ENCODE measurements at regions not wholly inside any gene's neighbourhood (a gene's known extent, or its start where the extent isn't known, plus 50 kb on each side); places are given as distances from the start of the nearest gene placed in this dataset.

- TF ChIP-seq CTCF (IDR thresholded peaks at IDR 0.05), result no peak
- TF ChIP-seq EZH2 (IDR thresholded peaks at IDR 0.05; ENCODE audit: borderline replicate concordance, insufficient read depth, low read depth, low read length, poor library complexity, severe bottlenecking), result no peak
- Histone ChIP-seq H3K9ac (ENCODE audit: low read length) (no peak overlapping the region), H4K20me1 (ENCODE audit: control insufficient read depth, insufficient read depth, low read length, poor library complexity, severe bottlenecking) (no peaks in the 10 kb centered on the region), H3K27me3 (replicated peaks in 1 of 4; ENCODE audit: control extremely low read depth in 1 of 4, control insufficient read depth in 3 of 4, insufficient read depth in 4 of 4, low read length in 3 of 4) (no peaks in the 10 kb centered on the region), H3K79me2 (ENCODE audit: control insufficient read depth, insufficient read depth, low read length) (no peaks in the 10 kb centered on the region), H3K4me2 (replicated peaks; ENCODE audit: low read depth, low read length, poor library complexity, severe bottlenecking) (no peak overlapping the region), H2AFZ (ENCODE audit: insufficient read depth, low read depth, low read length, poor library complexity, severe bottlenecking) (no peak overlapping the region), H3K36me3 (replicated peaks in 1 of 2; ENCODE audit: control extremely low read depth in 1 of 2, control insufficient read depth in 1 of 2, extremely low read depth in 1 of 2, insufficient read depth in 2 of 2, low read length in 1 of 2) (no peaks in the 10 kb centered on the region), H3K27ac (ENCODE audit: low read length in 2 of 2) (no peak overlapping the region), H3K4me1 (ENCODE audit: control insufficient read depth in 2 of 2, insufficient read depth in 2 of 2, low read length in 2 of 2) (no peaks in the 10 kb centered on the region), H3K4me3 (ENCODE audit: control extremely low read depth in 1 of 5, extremely low read depth in 1 of 5, insufficient read depth in 1 of 5, low read depth in 2 of 5, low read length in 4 of 5) (no peak overlapping the region), H3K9me3 (ENCODE audit: control extremely low read depth in 1 of 3, control insufficient read depth in 2 of 3, insufficient read depth in 1 of 3, low read length in 2 of 3) (peaks cover 0 to 5% (median 0%) of the 10 kb centered on the region in 3 donors)
- H3K4me3 Mint-ChIP-seq, result no peak overlapping the region
- H3K4me1 Mint-ChIP-seq, result no peaks in the 10 kb centered on the region
- ATAC-seq (ENCODE audit: low read depth) (no peak), DNase-seq (no peak)
- no peak overlapping the region for H3K27ac Mint-ChIP-seq
- CTCF ChIA-PET, result no interaction called here
- peaks cover 2% of the 10 kb centered on the region for H3K9me3 Mint-ChIP-seq (ENCODE audit: insufficient read depth)
- H3K27me3 Mint-ChIP-seq, result peaks cover 10% of the 10 kb centered on the region
- POLR2A ChIA-PET, result no interaction called here
- intact Hi-C loops (cut with micrococcal nuclease), result no loop called here
- 93% methylated on average over 5 of the region's 5 CpGs for WGBS (ENCODE audit: insufficient coverage)
Measured at GRCh38 chr1:213779228-213779627, 208.5 kb upstream of the PROX1 start.

GRCh38 chr1:213782941-213783672, 204.7 kb upstream of the PROX1 start:
- intact Hi-C loops (cut with micrococcal nuclease), result no loop called here
- no peak overlapping the region for H3K27ac ChIP-seq (ENCODE audit: low read length in 2 of 2)
- H3K9ac ChIP-seq (ENCODE audit: low read length), result no peak overlapping the region
- no peak for TF ChIP-seq CTCF (IDR thresholded peaks at IDR 0.05)
- TF ChIP-seq EZH2 (IDR thresholded peaks at IDR 0.05; ENCODE audit: borderline replicate concordance, insufficient read depth, low read depth, low read length, poor library complexity, severe bottlenecking), result no peak
- H4K20me1 ChIP-seq (ENCODE audit: control insufficient read depth, insufficient read depth, low read length, poor library complexity, severe bottlenecking), result no peaks in the 10 kb centered on the region
- ChIA-PET CTCF (no interaction called here), POLR2A (no interaction called here)
- Mint-ChIP-seq H3K27me3 (peaks cover 10% of the 10 kb centered on the region), H3K9me3 (ENCODE audit: insufficient read depth) (no peaks in the 10 kb centered on the region), H3K27ac (no peak overlapping the region), H3K4me1 (no peaks in the 10 kb centered on the region), H3K4me3 (no peak overlapping the region)
- H3K9me3 ChIP-seq (ENCODE audit: control extremely low read depth in 1 of 3, control insufficient read depth in 2 of 3, insufficient read depth in 1 of 3, low read length in 2 of 3), result peaks cover 0 to 3% (median 0%) of the 10 kb centered on the region in 3 donors
- no peaks in the 10 kb centered on the region for H3K4me1 ChIP-seq (ENCODE audit: control insufficient read depth in 2 of 2, insufficient read depth in 2 of 2, low read length in 2 of 2)
- no peaks in the 10 kb centered on the region for H3K36me3 ChIP-seq (replicated peaks in 1 of 2; ENCODE audit: control extremely low read depth in 1 of 2, control insufficient read depth in 1 of 2, extremely low read depth in 1 of 2, insufficient read depth in 2 of 2, low read length in 1 of 2)
- no peaks in the 10 kb centered on the region for H3K27me3 ChIP-seq (replicated peaks in 1 of 4; ENCODE audit: control extremely low read depth in 1 of 4, control insufficient read depth in 3 of 4, insufficient read depth in 4 of 4, low read length in 3 of 4)
- H2AFZ ChIP-seq (ENCODE audit: insufficient read depth, low read depth, low read length, poor library complexity, severe bottlenecking), result no peak overlapping the region
- no peak overlapping the region for H3K4me3 ChIP-seq (ENCODE audit: control extremely low read depth in 1 of 5, extremely low read depth in 1 of 5, insufficient read depth in 1 of 5, low read depth in 2 of 5, low read length in 4 of 5)
- no peak overlapping the region for H3K4me2 ChIP-seq (replicated peaks; ENCODE audit: low read depth, low read length, poor library complexity, severe bottlenecking)
- WGBS (ENCODE audit: insufficient coverage), result 74% methylated on average over 17 of the region's 20 CpGs
- H3K79me2 ChIP-seq (ENCODE audit: control insufficient read depth, insufficient read depth, low read length), result no peaks in the 10 kb centered on the region
- DNase-seq (no peak), ATAC-seq (ENCODE audit: low read depth) (no peak)

Measured in B cell (primary cell).